Activated CD4-positive, alpha-beta memory T cell treated with anti-CD3 and anti-CD28 coated beads, Interleukin-2, amount 10 ng/mL, durations not matched to agents 7 days and 5 days (primary cell): ENCODE measurements at regions not wholly inside any gene's neighbourhood (a gene's known extent, or its start where the extent isn't known, plus 50 kb on each side); places are given as distances from the start of the nearest gene placed in this dataset.
"Not testable (repeated sequence)": the region's sequence is repeated elsewhere in the genome, so short reads cannot be mapped to it uniquely, and the experiment has no call there.

Experiments used
- CTCF ChIA-PET: fragments of 350-600 bp; sonication (Branson Sonifier 250); formaldehyde crosslinking; loops from one replicate; lab custom pipeline; 2021; ENCODE audit warnings: antibody characterized with exemption, inconsistent platforms; lab: Charles Lee
- POLR2A ChIA-PET: fragments of 350-600 bp; sonication (Branson Sonifier 250); formaldehyde crosslinking; loops from one replicate; lab custom pipeline; 2021; ENCODE audit warnings: antibody characterized with exemption; lab: Charles Lee
- DNase-seq: peaks from one replicate; pipeline ENCODE4 v3.0.0-alpha.2; 2020
- H3K27ac Mint-ChIP-seq: one replicate; pipeline ENCODE4 v1.8.0; 2021; ENCODE audit warnings: mild to moderate bottlenecking, mixed read lengths
- H3K27me3 Mint-ChIP-seq: one replicate; pipeline ENCODE4 v1.8.0; 2021; ENCODE audit warnings: mixed read lengths
- H3K36me3 Mint-ChIP-seq: one replicate; pipeline ENCODE4 v1.8.0; 2021; ENCODE audit warnings: low read depth, mixed read lengths
- H3K4me1 Mint-ChIP-seq: one replicate; pipeline ENCODE4 v1.8.0; 2021; ENCODE audit warnings: mixed read lengths
- H3K4me3 Mint-ChIP-seq: one replicate; pipeline ENCODE4 v1.8.0; 2021; ENCODE audit warnings: mild to moderate bottlenecking, mixed read lengths
- H3K9me3 Mint-ChIP-seq: one replicate; pipeline ENCODE4 v1.8.0; 2021; ENCODE audit warnings: mixed read lengths

DNA sequence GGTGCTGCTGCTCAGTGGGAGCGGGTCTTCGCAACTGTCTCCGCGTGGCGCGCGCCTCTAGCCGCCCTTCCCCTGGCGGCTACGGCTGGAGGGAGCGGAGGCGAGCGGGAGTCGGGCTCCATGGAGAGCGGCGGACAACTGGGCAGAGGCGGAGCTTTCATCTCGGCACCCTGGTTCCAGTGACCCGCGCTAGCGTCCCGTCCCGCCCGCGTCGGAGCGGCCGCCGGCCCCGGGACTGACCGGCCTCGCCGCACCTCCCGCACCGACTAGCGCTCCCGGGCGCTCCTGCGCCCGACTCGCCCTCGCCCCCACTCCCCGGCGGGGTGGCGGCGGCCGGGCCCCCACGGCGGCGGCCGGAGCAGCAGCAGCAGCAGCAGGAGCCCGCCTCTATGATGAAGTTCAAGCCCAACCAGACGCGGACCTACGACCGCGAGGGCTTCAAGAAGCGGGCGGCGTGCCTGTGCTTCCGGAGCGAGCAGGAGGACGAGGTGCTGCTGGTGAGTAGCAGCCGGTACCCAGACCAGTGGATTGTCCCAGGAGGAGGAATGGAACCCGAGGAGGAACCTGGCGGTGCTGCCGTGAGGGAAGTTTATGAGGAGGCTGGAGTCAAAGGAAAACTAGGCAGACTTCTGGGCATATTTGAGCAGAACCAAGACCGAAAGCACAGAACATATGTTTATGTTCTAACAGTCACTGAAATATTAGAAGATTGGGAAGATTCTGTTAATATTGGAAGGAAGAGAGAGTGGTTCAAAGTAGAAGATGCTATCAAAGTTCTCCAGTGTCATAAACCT is 69.2 kb upstream of the NOTCH2NLA start:
- H3K36me3 Mint-ChIP-seq, H3K4me1 Mint-ChIP-seq, DNase-seq, H3K27ac Mint-ChIP-seq, H3K4me3 Mint-ChIP-seq, H3K27me3 Mint-ChIP-seq, POLR2A ChIA-PET, CTCF ChIA-PET, H3K9me3 Mint-ChIP-seq: not testable (repeated sequence)

DNA sequence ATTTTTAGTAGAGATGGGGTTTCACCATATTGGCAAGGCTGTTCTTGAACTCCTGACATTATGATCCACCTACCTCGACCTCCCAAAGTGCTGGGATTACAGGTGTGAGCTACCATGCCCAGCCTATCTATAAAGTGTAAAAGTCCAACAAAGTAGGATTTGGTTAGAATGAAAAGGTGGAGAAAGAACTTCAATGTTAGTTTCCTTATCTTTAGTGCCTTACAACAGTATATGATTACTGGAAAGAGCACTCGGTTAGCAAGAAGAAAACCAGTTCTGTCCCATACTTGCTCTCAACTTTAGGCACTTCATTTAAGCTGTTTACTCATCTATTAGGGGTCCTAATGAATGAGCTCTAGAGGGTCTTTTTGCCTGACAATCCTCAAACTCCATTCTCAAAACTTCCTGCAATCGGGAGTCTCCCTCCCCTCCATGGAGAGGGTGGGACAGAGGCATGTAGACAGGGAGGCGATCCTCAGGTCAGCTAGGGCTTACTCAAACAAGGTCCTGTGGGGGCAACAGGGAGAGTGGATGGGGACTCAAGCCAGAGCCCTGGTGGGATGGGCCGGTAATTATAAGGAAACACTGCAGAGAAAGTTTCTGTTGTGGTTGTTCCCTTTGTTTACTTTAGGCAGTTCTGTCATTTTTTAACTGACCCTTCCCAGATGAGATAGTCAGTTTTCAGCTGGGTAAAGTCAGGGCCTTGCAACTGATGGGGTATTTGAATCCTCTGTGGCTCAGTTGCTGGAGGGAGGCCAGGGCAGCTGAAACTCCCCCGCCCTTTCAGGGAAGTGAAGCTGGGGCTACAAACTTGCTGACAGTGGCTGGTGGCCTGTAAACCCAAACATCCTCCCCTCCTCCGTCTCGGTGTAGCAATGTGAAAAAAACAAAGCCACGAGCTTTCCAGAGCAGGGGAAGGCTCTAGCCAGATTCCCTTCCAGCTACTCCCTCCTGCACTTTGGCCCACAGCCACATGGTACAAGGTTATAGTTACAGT is 64.4 kb upstream of the NOTCH2NLA start:
- CTCF ChIA-PET, H3K4me1 Mint-ChIP-seq, H3K4me3 Mint-ChIP-seq, DNase-seq, H3K9me3 Mint-ChIP-seq, H3K27ac Mint-ChIP-seq, H3K27me3 Mint-ChIP-seq, H3K36me3 Mint-ChIP-seq, POLR2A ChIA-PET: not testable (repeated sequence)

- H3K4me3 Mint-ChIP-seq, CTCF ChIA-PET, H3K4me1 Mint-ChIP-seq, DNase-seq, H3K36me3 Mint-ChIP-seq, POLR2A ChIA-PET, H3K27ac Mint-ChIP-seq, H3K27me3 Mint-ChIP-seq, H3K9me3 Mint-ChIP-seq: not testable (repeated sequence)
Measured at GRCh38 chr1:146292424-146292823, 63.6 kb upstream of the NOTCH2NLA start.

DNA sequence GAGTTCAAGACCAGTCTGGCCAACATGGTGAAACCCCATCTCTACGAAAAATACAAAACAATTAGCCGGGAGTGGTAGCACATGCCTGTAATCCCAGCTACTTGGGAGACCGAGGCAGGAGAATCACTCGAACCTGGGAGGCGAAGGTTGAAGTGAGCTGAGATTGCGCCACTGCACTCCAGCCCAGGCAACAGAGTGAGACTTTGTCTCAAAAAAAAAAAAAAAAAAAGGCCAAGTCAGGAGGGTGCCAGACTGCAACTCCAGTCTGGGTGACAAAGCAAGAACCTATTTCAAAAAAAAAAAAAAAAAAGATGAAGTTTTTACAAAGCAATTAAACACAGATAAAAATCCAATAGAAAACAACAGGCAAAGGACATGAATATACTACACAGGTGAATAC is 59.1 kb upstream of the NOTCH2NLA start:
- H3K4me3 Mint-ChIP-seq, H3K27ac Mint-ChIP-seq, DNase-seq, POLR2A ChIA-PET, H3K36me3 Mint-ChIP-seq, H3K9me3 Mint-ChIP-seq, H3K27me3 Mint-ChIP-seq, CTCF ChIA-PET, H3K4me1 Mint-ChIP-seq: not testable (repeated sequence)

- CTCF ChIA-PET, H3K27me3 Mint-ChIP-seq, H3K9me3 Mint-ChIP-seq, H3K4me3 Mint-ChIP-seq, H3K4me1 Mint-ChIP-seq, H3K36me3 Mint-ChIP-seq, DNase-seq, POLR2A ChIA-PET, H3K27ac Mint-ChIP-seq: not testable (repeated sequence)
Measured at GRCh38 chr1:146284760-146285159, 55.9 kb upstream of the NOTCH2NLA start.

GRCh38 chr1:146283527-146283880 is 54.7 kb upstream of the NOTCH2NLA start:
- CTCF ChIA-PET, DNase-seq: not testable (repeated sequence)

DNA sequence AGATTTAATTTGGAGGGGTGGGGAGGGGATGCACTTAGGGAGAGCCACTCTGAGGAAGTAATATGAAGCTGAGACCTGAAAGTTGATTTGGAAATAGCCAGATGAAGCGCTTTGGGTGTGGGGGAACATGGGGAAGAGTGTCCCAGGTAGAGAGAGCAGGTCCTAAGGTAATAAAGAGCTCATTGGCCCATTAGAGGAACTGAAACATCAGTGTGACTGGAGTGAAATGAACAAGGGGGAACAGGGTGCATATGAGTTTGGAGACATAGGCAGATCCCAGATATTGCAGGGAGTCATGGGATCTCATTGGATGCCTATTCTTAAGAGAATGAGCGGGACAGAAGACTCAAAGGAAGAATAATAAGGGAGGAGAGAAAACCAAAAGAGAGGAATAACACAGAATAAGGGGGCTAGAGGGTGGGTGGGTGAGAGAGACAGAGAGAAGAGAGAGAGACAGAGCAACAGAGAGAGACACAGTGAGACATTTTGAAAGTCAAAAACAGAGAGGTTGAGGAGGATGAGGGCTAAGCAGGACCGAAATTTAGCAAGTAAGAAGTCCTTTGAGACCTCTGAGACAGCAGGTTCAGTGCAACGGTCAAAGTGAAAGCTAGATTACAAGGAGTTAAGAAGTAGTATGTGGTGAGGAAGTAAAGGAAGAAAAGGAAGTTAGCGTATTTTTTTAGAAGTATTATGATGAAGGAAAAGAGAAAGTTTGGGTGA is 54.1 kb upstream of the NOTCH2NLA start:
- POLR2A ChIA-PET = not testable (repeated sequence)

More at GRCh38 chr1:146283527-146283880, 54.7 kb upstream of the NOTCH2NLA start:
- POLR2A ChIA-PET, H3K27me3 Mint-ChIP-seq, H3K4me1 Mint-ChIP-seq, H3K36me3 Mint-ChIP-seq, H3K9me3 Mint-ChIP-seq, H3K4me3 Mint-ChIP-seq, H3K27ac Mint-ChIP-seq: not testable (repeated sequence)

DNA sequence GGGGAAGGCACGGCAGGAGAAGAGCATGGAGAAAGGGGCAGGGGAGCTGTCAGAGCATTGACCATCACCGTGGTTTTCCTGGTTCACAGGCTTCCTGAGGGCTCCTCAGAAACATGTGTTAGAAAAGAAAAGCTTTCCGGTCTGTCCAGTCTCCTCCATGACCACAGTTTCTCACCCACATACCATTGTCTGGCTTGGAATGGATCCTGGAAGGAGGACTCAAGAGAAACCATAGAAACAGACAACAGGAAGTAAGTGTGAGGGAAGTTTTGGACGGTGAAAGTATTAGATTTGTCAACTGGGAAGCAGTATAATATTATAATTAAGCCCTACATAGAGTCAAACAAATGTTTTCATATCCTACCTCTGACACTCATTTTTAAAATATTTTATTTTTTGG is 52.7 kb upstream of the NOTCH2NLA start:
- CTCF ChIA-PET, H3K36me3 Mint-ChIP-seq, H3K27ac Mint-ChIP-seq, H3K4me3 Mint-ChIP-seq, POLR2A ChIA-PET, H3K27me3 Mint-ChIP-seq, H3K9me3 Mint-ChIP-seq, DNase-seq, H3K4me1 Mint-ChIP-seq: not testable (repeated sequence)

More for the DNA sequence above, 54.1 kb upstream of the NOTCH2NLA start:
- CTCF ChIA-PET, H3K27ac Mint-ChIP-seq, H3K4me1 Mint-ChIP-seq, H3K4me3 Mint-ChIP-seq, H3K36me3 Mint-ChIP-seq, H3K27me3 Mint-ChIP-seq, H3K9me3 Mint-ChIP-seq, DNase-seq: not testable (repeated sequence)

DNA sequence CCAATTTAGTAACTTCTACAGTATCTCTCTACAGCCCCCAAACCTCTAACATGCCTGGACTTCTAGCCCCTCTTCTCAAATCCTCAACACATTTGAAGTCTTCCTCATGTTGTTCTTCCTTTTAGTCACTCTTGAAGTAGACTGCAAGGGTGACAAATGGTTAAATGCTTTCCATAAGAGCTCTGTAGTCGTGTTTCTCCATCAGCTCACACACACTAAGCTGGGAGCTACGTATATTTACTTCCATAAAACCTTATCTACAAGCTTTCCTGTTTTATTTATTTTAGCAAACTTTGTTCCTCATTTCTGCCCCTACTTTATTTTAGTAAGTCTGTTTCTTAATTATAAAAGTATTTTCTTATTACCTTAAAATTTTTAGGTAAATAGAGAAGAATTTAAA is 49.9 kb upstream of the NOTCH2NLA start:
- H3K36me3 Mint-ChIP-seq, CTCF ChIA-PET, H3K27ac Mint-ChIP-seq, H3K27me3 Mint-ChIP-seq, DNase-seq, H3K4me1 Mint-ChIP-seq, H3K4me3 Mint-ChIP-seq, POLR2A ChIA-PET, H3K9me3 Mint-ChIP-seq: not testable (repeated sequence)
